PC-3 (cell line): ENCODE measurements at regions not wholly inside any gene's neighbourhood (a gene's known extent, or its start where the extent isn't known, plus 50 kb on each side); places are given as distances from the start of the nearest gene placed in this dataset.

Experiments
- ATAC-seq: fragments of 200-7000 bp; cut with Tn5 transposase; 2 replicates; pipeline ENCODE4 v1.9.1; 2020; ENCODE audit warnings: mild to moderate bottlenecking, moderate library complexity
- BruUV-seq: library from RNA; stranded (reverse); fragments of 400-500 nt; replicated peaks from 2 replicates; lab custom pipeline; 2021; lab: Mats Ljungman, UMichigan
- CTCF ChIA-PET: fragments of 300-600 bp; sonication (Branson Sonifier 250); formaldehyde crosslinking; loops from one replicate; lab custom pipeline; 2022; ENCODE audit warnings: antibody characterized with exemption; lab: Charles Lee
- POLR2A ChIA-PET: fragments of 300-600 bp; sonication (Branson Sonifier 250); formaldehyde crosslinking; loops from one replicate; lab custom pipeline; 2022; ENCODE audit warnings: antibody characterized with exemption; ENCODE audit not compliant: unreplicated experiment; lab: Charles Lee
- DNase-seq: peaks from one replicate; pipeline ENCODE4 v3.0.0-alpha.2; 2015
- H2AFZ ChIP-seq: fragments of 300-600 bp; sonication (generic); 2 replicates; pipeline ENCODE4 v1.6.0; 2016; ENCODE audit warnings: antibody characterized with exemption, low read length
- H3F3A ChIP-seq: fragments of 300-600 bp; sonication (generic); one replicate; pipeline ENCODE4 v1.6.0; 2017; ENCODE audit warnings: antibody characterized with exemption, low read length, control low read depth, mild to moderate bottlenecking; ENCODE audit not compliant: unreplicated experiment
- H3K27ac ChIP-seq: fragments of 300-600 bp; sonication (generic); 2 replicates; pipeline ENCODE4 v1.5.1; 2016; ENCODE audit warnings: mild to moderate bottlenecking, low read length
- H3K27me3 ChIP-seq: fragments of 300-600 bp; sonication (generic); 2 replicates; pipeline ENCODE4 v1.6.1; 2016; ENCODE audit warnings: low read length, mixed read lengths
- H3K36me3 ChIP-seq: fragments of 300-600 bp; sonication (generic); 2 replicates; pipeline ENCODE4 v1.6.1; 2016; ENCODE audit warnings: low read depth, mixed run types, low read length, mixed read lengths
- H3K4me1 ChIP-seq: fragments of 300-600 bp; sonication (generic); 2 replicates; pipeline ENCODE4 v1.5.1; 2016; ENCODE audit warnings: low read length; ENCODE audit not compliant: insufficient read depth
- H3K4me2 ChIP-seq: fragments of 300-600 bp; sonication (generic); 2 replicates; pipeline ENCODE4 v1.6.0; 2016; ENCODE audit warnings: low read length
- H3K4me3 ChIP-seq: fragments of 300-600 bp; sonication (generic); 2 replicates; pipeline ENCODE4 v1.5.1; 2016; ENCODE audit warnings: mild to moderate bottlenecking, low read length, mixed read lengths
- H3K79me2 ChIP-seq: fragments of 300-600 bp; sonication (generic); 2 replicates; pipeline ENCODE4 v1.6.1; 2017; ENCODE audit warnings: low read length, mixed read lengths
- H3K9ac ChIP-seq: fragments of 300-600 bp; sonication (generic); 2 replicates; pipeline ENCODE4 v1.6.0; 2016; ENCODE audit warnings: mild to moderate bottlenecking, low read length
- H3K9me2 ChIP-seq: fragments of 300-600 bp; sonication (generic); replicated peaks from 2 replicates; pipeline ENCODE4 v1.6.1; 2016; ENCODE audit warnings: mixed run types, low read length, mixed read lengths
- H3K9me3 ChIP-seq: fragments of 300-600 bp; sonication (generic); 2 replicates; pipeline ENCODE4 v1.6.1; 2016; ENCODE audit warnings: low read length, mixed read lengths
- H4K20me1 ChIP-seq: fragments of 300-600 bp; sonication (generic); 2 replicates; pipeline ENCODE4 v1.6.1; 2016; ENCODE audit warnings: low read length, mixed read lengths
- CTCF ChIP-seq: fragments of 300-600 bp; sonication (generic); conservative IDR thresholded peaks from 2 replicates; pipeline ENCODE4 v1.5.1; 2017; ENCODE audit warnings: antibody characterized with exemption, low read depth, mild to moderate bottlenecking, low read length
- EZH2 ChIP-seq: fragments of 300-600 bp; sonication (generic); IDR thresholded peaks from one replicate; pipeline ENCODE4 v1.6.1; 2017; ENCODE audit warnings: antibody characterized with exemption, mild to moderate bottlenecking, low read length; ENCODE audit not compliant: unreplicated experiment
- EZH2phosphoT487 ChIP-seq: fragments of 300-600 bp; sonication (generic); IDR thresholded peaks from 2 replicates; pipeline ENCODE4 v1.6.1; 2018; ENCODE audit warnings: mild to moderate bottlenecking, antibody characterized with exemption, low read length, borderline replicate concordance
- intact Hi-C: fragments of 100-400 bp; cut with micrococcal nuclease; formaldehyde crosslinking; loops from 2 replicates; pipeline ENCODE4 v1.9.0; 2023

- ATAC-seq, result no peak
- Histone ChIP-seq H3K4me2 (no peak overlapping the region), H3K4me1 (no peaks in the 10 kb centered on the region), H2AFZ (no peak overlapping the region), H3K9me2 (no peaks in the 10 kb centered on the region), H3K36me3 (no peaks in the 10 kb centered on the region), H3K9ac (no peak overlapping the region), H3K27me3 (peaks cover 67% of the 10 kb centered on the region), H3F3A (no peaks in the 10 kb centered on the region), H3K9me3 (no peaks in the 10 kb centered on the region), H3K79me2 (no peaks in the 10 kb centered on the region), H4K20me1 (no peaks in the 10 kb centered on the region), H3K27ac (no peak overlapping the region), H3K4me3 (no peak overlapping the region)
- ChIA-PET POLR2A (no interaction called here), CTCF (no interaction called here)
- no peak for DNase-seq
- intact Hi-C loops, result no loop called here
- TF ChIP-seq CTCF (no peak), EZH2phosphoT487 (no peak), EZH2 (no peak)
- BruUV-seq, result no TSS peak
Measured at GRCh38 chr10:9016930-9017329, 962.4 kb downstream of the GATA3 start.

GRCh38 chr10:9018195-9019173 is 964.0 kb downstream of the GATA3 start:
- POLR2A ChIA-PET, result no interaction called here
- no peak for ATAC-seq

More at GRCh38 chr10:9018195-9019173, 964.0 kb downstream of the GATA3 start:
- H3K27ac ChIP-seq, result no peak overlapping the region
- H3K4me1 ChIP-seq, result no peaks in the 10 kb centered on the region
- no peak overlapping the region for H2AFZ ChIP-seq
- H3K9me3 ChIP-seq, result no peaks in the 10 kb centered on the region
- no peaks in the 10 kb centered on the region for H3F3A ChIP-seq
- BruUV-seq, result no TSS peak
- CTCF ChIA-PET, result no interaction called here
- H3K9ac ChIP-seq, result no peak overlapping the region
- intact Hi-C loops, result no loop called here
- H3K36me3 ChIP-seq, result no peaks in the 10 kb centered on the region
- no peak for TF ChIP-seq EZH2phosphoT487
- no peak for TF ChIP-seq CTCF
- no peak for TF ChIP-seq EZH2
- H3K4me2 ChIP-seq, result no peak overlapping the region
- H3K79me2 ChIP-seq, result no peaks in the 10 kb centered on the region
- no peak overlapping the region for H3K4me3 ChIP-seq
- no peaks in the 10 kb centered on the region for H4K20me1 ChIP-seq
- no peak for DNase-seq
- H3K27me3 ChIP-seq, result peaks cover 55% of the 10 kb centered on the region
- H3K9me2 ChIP-seq, result no peaks in the 10 kb centered on the region
